ENCODE measurements at regions not wholly inside any gene's neighbourhood (a gene's known extent, or its start where the extent isn't known, plus 50 kb on each side); places are given as distances from the start of the nearest gene placed in this dataset.

GRCh38 chr1:242877229-242877628 is 352.7 kb upstream of the PLD5 start:
- Mint-ChIP-seq H3K4me1 (no peaks in the 10 kb centered on the region; the same call in 2 of the 3 replicates), H3K36me3 (ENCODE audit: low read depth) (no peaks in the 10 kb centered on the region), H3K9me3 (no peaks in the 10 kb centered on the region), H3K4me3 (no peak overlapping the region), H3K27ac (no peak overlapping the region), H3K27me3 (ENCODE audit: insufficient read depth, low read depth, poor library complexity) (no peaks in the 10 kb centered on the region)
- Histone ChIP-seq H3K27me3 (ENCODE audit: insufficient read depth) (no peaks in the 10 kb centered on the region), H3K9me2 (ENCODE audit: insufficient read depth) (no peaks in the 10 kb centered on the region), H3K79me2 (replicated peaks; ENCODE audit: insufficient read depth) (no peaks in the 10 kb centered on the region), H2AFZ (no peak overlapping the region), H3K4me3 (no peak overlapping the region), H3K4me2 (no peak overlapping the region), H3K36me3 (ENCODE audit: insufficient read depth) (no peaks in the 10 kb centered on the region), H3K4me1 (ENCODE audit: insufficient read depth) (no peaks in the 10 kb centered on the region), H3K27ac (ENCODE audit: low read depth) (no peak overlapping the region), H3F3A (replicated peaks; ENCODE audit: low read depth) (no peaks in the 10 kb centered on the region), H4K20me1 (replicated peaks; ENCODE audit: insufficient read depth) (no peaks in the 10 kb centered on the region)
- TF ChIP-seq ETS1 (IDR thresholded peaks at IDR 0.05) (no peak), NANOG (IDR thresholded peaks at IDR 0.05; ENCODE audit: borderline replicate concordance) (no peak), ZNF462 (CRISPR knock-in tag; IDR thresholded peaks at IDR 0.05) (no peak), EZH2 (IDR thresholded peaks at IDR 0.05; ENCODE audit: low read depth, unreplicated experiment) (no peak)
- ATAC-seq (no peak), DNase-seq (ENCODE audit: low spot score) (no peak)

GRCh38 chr1:242876030-242876429 is 351.5 kb upstream of the PLD5 start:
- no peaks in the 10 kb centered on the region for H4K20me1 ChIP-seq (replicated peaks; ENCODE audit: insufficient read depth)
- no peaks in the 10 kb centered on the region for H3F3A ChIP-seq (replicated peaks; ENCODE audit: low read depth)
- Mint-ChIP-seq H3K27me3 (ENCODE audit: insufficient read depth, low read depth, poor library complexity) (peaks cover 4% of the 10 kb centered on the region), H3K4me1 (no peaks in the 10 kb centered on the region), H3K27ac (no peak overlapping the region), H3K36me3 (ENCODE audit: low read depth) (no peaks in the 10 kb centered on the region), H3K4me3 (no peak overlapping the region), H3K9me3 (no peaks in the 10 kb centered on the region)
- TF ChIP-seq NANOG (IDR thresholded peaks at IDR 0.05; ENCODE audit: borderline replicate concordance) (no peak), CTCF (conservative IDR thresholded peaks at IDR 0.05; ENCODE audit: low read depth in 2 of 2) (no peak)
- DNase-seq (ENCODE audit: low spot score) (no peak), ATAC-seq (no peak)
- H3K9me2 ChIP-seq (ENCODE audit: insufficient read depth): no peaks in the 10 kb centered on the region
- no peak overlapping the region for H3K27ac ChIP-seq (ENCODE audit: low read depth)
- no peaks in the 10 kb centered on the region for H3K4me1 ChIP-seq (ENCODE audit: insufficient read depth)
- no peak overlapping the region for H2AFZ ChIP-seq
- H3K79me2 ChIP-seq (replicated peaks; ENCODE audit: insufficient read depth): no peaks in the 10 kb centered on the region
- H3K27me3 ChIP-seq (ENCODE audit: insufficient read depth): no peaks in the 10 kb centered on the region
- no peak overlapping the region for H3K4me2 ChIP-seq
- no peak overlapping the region for H3K4me3 ChIP-seq
- no peaks in the 10 kb centered on the region for H3K36me3 ChIP-seq (ENCODE audit: insufficient read depth)

Data from GM23338 (cell line).